ENCODE measurements at regions not wholly inside any gene's neighbourhood (a gene's known extent, or its start where the extent isn't known, plus 50 kb on each side); places are given as distances from the start of the nearest gene placed in this dataset.
"Not testable (repeated sequence)": the region's sequence is repeated elsewhere in the genome, so short reads cannot be mapped to it uniquely, and the experiment has no call there.

DNA sequence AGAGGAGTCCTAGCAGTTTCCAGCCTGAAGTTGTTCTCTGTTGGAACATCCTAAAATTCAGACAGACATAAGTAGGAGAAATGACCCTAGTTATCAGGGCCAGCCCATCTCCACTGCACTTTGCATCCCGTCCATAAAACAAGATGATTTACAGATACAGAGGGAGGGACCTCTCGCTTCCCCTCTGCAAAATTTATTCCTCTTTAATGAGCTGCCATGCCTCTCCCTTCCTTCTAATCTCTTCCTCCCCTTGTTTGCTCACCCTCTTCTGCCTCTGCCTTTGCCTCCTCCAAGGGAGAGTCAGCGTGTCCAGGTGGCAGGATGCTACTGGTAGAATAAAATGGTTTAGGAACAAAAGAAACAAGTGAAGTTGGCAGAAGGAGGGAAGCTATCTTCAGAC lies 351.3 kb downstream of the SOX9 start:
- DNase-seq (ENCODE audit: low read depth): no peak

DNA sequence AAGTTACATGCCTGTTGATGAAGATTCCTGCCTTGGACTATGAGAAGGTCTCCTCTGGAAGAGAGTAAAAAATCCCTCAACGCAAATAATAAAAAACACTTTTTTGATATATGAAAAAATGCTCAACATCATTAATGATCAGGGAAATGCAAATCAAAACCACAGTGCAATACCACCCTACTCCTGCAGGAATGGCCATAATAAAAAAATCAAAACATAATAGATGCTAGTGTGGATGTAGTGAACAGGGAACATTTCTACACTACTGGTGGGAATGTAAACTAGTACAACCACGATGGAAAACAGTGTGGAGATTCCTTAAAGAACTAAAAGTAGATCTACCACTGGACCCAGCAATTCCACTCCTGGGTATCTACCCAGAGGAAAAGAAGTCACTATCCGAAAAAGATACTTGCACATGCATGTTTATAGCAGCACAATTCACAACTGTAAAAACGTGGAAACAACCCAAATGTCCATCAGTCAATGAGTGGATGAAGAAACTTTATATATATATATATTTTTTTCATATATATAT lies 352.1 kb downstream of the SOX9 start:
- DNase-seq (ENCODE audit: low read depth): not testable (repeated sequence)

DNA sequence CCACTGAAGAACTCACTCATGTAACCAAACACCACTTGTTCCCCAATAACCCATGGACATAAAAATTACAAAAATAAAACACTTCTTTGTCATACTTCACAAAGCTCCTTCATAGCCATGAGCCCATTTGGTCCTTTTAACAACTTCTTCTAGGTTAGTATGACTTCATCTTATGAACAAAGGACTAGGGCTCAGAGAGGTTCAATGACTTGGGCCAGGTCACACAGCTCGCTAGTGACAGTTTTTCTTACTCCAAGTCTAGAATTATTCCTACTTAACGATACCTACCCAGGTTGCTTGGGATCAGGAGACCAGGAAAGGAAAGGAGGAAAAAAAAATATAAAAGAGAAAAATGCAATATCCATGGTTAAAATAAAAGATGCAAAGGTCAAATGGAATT lies 353.4 kb downstream of the SOX9 start:
- no peak for DNase-seq (ENCODE audit: low read depth)

DNA sequence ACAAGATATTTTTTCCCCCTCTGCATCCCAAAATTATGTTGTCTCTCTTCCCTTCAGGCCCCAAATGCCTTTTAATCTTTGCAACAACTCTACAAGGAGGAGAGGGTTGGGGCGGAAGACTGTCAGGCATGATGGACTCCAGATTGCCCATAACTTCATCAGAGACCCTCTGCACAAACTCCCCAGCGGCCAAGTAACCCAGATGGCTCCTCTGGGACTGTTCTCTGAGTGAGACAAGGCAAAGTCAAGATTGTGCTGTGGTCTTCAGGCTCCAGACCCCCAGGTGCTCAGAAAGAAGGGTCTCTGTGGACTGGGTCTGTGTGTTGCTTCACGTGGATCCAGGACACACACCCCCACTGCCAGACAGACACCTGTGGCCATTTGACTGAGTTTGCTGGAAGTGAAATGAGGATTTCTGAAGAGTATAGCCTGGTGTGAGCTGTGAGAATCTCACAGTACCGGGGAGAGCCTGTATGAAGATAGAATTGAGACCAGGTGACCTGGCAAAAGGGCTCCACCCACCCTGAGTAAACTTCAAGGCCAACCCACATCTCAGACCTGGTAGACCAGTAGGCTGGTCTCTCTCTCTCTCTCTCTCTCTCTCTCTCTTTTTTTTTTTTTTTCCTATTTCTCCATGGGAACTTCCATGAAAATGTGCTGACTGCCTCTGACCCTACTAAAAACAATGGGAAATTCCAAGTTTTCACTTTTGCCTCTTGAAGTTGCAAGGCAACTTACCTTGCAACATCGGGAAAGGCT lies 354.1 kb downstream of the SOX9 start:
- DNase-seq (ENCODE audit: low read depth): no peak

DNA sequence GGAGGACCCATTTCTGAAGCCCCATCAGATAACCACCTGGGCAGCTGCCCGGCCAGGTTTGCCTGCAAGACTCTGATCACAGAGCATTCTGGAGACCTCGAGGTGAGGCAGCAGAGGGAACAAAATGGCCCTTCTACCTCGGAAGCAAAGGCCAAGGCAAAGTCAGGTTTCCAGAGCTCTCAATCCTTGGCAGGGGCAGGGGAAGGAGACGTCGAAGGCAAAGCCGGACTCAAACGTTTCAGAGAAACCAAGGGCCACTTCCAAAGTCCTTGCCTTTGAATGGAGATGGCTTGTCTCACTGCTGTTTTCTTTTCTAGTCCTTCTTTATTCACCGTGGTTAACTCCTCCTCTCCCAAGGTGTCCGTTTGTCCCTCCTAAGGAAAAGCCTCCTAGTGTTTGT lies 355.3 kb downstream of the SOX9 start:
- DNase-seq (ENCODE audit: low read depth): no peak

DNA sequence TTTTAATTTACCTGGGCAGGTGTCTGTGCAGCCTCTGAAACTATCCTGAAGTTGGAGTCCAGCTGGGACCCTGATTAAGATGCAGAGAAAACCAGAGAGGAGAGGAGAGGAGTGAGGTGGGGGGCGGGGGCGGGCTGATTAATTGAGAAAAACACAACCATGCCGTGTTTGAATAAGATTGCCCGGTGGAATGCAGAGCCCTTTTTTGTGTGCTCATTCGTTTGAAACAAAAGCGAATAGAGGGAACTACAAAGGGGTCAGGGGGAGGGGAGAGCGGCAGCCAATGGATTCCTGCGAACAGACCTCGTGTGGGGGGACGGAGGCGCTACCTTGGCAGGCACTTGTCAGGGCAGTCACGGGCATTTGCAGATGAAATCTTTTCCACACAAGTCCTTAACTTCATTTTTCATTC lies 355.8 kb downstream of the SOX9 start:
- no peak for DNase-seq (ENCODE audit: low read depth)

DNA sequence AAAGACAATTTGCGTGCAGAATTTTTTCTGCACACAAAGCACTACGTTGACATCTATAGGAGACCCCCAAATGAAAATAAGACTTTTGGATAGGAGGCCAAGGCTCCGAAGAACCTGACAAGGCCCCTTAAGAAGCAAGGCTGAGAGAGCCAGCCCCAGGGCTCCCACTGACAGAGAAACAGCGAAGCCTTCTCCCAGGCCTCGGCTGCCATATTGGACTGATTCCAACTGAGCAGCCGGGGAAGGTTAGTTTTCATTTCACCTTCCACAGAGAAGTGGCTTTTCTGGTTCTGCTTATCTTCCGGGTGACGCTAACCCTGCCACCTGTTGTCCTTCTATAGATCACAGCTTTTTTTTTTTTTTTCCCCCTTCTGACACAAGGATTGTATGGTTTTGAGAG lies 356.7 kb downstream of the SOX9 start:
- no peak for DNase-seq (ENCODE audit: low read depth)

DNA sequence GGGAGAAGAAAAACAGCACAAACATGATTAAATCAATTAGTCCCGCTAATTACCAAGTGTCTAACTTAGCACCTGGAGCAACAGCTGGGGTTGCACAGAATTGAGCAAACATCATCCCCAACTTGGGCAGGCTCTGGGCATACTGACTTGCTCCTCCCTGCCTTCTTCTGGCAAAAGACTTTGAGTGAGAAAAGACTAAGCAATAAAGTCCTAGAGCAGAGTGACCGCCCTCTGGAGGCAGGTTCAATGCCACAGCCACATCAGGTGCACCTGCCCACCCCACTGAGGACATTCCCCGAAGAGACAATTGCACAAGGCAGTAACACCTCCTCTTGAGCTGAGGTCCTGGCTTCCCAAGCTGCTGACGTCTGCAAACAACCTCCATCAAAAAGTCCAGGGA lies 358.3 kb downstream of the SOX9 start:
- no peak for DNase-seq (ENCODE audit: low read depth)

DNA sequence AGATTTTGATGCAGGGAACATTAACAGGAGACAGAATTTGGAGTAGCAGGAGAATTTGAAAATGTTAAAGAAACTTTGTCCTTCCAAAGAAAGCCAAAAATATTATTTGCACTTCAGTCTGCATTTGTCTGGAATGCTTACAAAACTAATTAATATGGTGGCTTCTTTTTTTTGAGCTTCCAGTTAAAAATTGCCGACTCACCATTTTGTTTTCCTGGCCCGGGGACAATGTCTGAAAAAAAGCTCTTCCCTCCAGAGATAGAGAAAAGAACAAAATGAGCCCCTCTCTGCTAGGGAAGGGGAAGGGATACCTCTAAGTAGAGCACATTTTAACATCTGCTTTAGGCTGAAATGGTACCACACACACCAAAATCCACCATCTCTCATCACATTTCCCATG lies 360.8 kb downstream of the SOX9 start:
- no peak for DNase-seq (ENCODE audit: low read depth)

DNA sequence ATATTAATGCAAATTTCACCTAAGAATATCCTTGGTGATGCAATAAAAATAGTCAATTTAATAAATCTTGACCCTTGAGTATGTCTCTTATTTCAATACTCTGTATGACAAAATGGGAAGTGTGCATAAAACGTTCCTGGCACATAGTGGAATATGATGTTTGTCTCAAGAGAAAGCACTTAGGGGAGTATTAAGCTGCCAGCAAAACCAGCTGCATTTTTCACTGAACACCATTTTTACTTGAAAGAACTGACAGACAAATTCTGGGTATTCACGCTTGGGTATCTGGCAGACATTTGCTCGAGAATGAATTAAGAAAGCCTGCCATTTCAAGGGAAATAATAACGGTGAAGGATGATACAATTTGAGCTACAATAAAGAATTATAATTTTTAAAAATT lies 364.8 kb downstream of the SOX9 start:
- DNase-seq (ENCODE audit: low read depth): no peak

DNA sequence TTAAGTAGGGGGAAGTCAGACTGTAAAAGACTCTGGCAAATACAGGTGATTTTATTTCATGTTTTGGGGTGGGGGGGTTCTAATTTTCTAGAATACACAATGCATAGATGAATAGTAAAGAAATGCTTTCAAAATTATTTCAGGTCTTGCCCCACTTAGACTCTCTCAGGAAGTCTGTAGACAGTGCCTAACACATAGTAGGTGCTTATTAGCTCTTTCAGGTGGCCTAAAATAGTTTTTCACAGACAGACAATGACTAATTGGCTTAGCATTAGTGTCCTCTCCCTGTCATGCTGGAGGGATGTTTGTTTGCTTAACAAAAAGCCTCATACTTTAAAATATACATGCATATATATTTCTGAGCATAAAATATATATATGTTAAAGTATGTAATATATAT lies 366.0 kb downstream of the SOX9 start:
- DNase-seq (ENCODE audit: low read depth): no peak

DNA sequence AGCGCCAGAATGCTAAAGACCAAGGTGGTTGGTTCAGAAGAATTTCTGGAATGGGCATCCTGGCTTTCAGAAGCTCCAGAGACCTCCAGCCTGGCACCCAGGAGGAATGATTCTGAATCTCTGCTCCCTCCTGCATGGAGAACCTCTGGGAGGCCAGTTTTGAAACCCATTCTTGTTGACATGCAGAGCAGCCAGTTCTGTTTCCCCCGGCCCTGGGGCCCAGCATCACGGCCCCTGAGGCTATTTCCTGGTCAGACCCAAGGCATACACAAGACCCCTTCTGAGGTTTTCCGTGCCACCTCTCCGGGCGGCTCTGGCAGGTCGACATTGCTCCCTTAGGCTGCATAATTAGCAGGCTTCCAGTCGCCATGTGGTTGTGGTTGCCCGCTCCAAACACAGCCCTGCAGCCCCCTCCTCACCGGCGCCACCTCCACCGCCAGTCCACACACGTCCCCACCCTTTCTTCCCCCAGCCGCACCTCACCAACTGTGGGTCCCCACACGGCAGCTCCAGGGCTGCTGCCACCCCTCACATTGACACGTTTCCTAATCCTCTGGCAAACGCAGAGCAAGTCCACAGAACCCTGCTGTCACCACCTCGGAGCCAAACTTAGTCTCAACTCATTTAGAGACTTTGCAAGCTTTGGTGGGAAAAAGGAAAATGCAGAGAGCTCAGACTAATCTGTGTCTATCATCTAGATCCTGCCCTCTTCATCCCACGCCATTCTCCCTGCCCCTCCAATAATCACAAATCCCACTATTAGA lies 367.1 kb downstream of the SOX9 start:
- DNase-seq (ENCODE audit: low read depth): no peak

DNA sequence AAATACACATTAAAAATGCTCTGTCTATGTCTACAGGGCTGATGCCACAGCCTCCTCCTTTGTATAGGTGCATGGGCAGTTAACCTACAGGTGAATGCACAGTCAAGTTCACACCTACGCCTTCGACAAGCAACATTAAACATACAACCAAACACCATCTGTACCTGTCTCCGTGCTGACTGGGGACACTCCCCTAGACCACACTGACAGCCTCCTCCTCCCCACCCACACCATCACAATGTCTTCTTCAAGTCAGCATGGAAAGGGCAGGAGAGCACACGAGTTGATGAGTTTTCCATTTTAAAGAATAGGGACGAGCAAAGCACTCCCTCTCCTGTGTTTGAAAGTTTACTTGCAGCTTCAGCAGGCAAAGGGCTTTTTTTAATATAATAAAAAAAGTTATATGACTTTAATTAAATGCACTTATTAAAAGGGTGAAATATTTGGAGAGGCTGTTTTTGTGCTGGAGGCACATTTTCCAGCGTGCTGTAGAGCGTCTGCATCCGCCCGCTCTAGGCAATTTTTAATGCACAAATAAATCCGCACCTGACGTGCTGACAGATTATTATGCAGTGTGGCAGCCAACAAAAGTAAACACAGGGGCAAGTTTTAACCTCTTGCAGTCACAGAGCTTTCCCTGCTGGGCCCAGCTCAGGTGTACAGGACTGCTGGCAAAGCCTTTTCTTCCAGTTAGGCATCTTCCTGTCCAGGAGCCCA lies 367.9 kb downstream of the SOX9 start:
- DNase-seq (ENCODE audit: low read depth): no peak

DNA sequence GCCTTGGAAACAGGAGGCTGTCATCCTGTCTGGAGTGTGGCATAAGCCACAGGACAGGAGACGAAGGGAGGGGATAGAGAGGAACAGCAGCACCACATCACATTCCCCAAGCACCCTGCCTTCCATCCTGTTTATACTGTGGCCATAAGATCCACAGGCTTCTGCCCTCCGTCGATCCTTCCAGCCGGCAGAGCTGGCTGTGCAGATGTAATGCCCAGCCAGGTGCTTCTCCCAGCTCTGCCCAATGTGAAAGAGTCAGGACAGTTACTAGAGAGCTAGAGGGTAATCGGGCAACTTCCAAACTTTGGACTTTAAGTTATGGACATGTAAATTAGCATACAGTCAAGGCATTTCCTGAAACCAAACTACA lies 368.4 kb downstream of the SOX9 start:
- DNase-seq (ENCODE audit: low read depth): no peak

DNA sequence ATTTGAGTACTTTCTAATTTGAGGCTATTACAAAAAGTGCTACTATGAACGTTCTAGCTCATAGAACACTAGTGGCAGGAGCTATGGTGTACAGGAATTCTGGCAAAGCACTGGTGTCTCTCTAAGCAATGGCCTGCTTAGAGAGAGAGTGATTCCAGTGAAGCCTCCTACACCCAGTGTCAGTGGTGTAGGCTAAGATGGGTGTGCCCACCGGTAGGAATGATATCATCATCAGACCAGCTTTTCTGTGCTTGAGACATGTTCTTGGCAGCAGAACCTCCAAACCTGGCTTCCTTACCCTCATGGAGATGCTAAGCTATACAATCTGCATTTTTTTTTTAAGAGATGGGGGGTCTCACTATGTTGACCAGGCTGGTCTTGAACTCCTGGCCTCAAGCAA lies 370.3 kb downstream of the SOX9 start:
- no peak for DNase-seq (ENCODE audit: low read depth)

DNA sequence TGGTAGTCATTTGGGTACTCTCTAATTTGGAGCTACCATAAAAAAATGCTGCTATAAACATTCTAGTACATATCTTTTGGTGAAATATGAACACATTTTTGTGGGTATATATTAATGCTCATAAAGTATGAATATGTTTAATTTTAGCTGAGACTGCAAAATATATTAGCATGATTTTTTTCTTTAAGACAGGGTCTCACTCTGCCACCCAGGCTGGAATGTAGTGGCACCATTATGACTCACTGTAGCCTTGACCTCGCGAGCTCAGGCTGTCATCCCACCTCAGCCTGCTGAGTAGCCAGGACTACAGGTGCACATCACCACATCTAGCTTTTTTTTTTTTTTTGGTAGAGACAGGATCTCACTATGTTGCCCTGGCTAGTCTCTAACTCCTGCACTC lies 371.7 kb downstream of the SOX9 start:
- no peak for DNase-seq (ENCODE audit: low read depth)

DNA sequence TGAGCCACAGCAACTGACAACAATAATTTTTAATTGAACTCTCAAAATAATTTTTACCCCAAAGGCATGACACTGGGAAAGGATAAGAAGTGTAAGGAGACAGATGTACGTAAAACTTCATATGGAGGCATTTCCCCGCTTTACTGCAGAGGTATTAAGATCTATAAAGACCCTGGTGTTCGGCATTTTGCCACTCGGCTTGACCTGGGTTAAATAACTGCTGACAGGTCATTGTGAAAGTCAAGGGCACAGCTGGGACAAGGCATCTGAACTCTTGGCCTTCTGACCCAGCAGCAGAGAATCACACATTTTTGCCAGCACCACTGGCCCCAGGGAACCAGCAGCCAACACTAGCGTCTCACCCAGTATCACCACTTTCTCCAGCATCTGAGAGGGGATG lies 372.1 kb downstream of the SOX9 start:
- DNase-seq (ENCODE audit: low read depth): no peak

DNA sequence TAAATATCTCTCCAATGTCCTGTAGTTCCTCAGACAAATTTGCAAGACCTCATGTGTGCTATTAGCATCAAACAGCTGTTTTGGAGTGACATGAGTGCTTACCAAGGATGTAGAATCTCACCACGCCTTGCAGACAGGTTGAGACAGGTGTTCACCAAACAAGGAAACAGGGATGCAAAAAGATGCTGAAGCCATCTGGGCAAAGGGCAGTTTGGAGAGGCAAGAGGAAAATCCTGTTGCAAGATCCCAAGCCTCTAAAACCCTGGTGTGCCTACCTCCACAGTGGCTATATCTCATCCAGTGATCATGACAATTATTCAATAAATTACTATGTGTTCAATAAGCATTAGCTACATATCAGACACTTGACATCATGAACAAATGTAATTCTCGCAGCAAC lies 373.7 kb downstream of the SOX9 start:
- no peak for DNase-seq (ENCODE audit: low read depth)

DNA sequence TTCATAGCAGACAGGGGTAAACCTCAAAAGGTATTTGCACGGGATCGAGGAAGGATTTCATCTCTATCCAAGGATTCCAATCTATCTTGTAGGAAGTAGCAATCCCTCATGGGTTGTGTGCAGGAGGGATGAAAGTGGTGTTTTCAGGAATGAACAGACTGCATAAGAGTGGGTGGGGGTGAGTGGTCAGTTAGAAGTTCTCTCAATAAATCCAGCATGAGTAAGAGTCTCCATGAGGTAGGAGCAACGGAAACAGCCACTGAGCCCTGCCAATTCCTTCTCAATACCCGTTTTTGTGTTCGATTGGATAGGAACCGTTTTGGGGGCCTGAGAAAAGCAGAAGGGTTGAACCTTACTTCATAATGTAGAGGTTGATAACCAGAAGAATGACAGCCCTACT lies 375.6 kb downstream of the SOX9 start:
- DNase-seq (ENCODE audit: low read depth): no peak

DNA sequence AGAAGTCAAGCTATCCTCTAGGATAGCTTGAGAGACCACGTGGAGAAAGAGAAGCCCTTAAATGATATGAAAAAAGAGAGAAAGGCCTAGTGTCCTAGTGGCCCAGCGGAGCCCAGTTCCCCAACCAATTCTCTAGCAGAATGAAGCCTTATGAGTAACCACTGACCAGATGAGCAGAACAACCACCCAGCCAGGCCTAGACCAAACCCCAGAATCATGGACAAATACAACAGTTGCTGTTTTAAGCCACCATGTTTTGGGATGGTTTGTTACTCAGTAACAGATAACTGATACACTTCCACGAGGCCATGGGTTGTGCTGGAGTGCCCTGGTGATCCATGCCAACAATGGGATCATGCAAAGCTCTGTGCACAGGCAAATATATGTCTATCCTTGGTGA lies 377.1 kb downstream of the SOX9 start:
- DNase-seq (ENCODE audit: low read depth): no peak

DNA sequence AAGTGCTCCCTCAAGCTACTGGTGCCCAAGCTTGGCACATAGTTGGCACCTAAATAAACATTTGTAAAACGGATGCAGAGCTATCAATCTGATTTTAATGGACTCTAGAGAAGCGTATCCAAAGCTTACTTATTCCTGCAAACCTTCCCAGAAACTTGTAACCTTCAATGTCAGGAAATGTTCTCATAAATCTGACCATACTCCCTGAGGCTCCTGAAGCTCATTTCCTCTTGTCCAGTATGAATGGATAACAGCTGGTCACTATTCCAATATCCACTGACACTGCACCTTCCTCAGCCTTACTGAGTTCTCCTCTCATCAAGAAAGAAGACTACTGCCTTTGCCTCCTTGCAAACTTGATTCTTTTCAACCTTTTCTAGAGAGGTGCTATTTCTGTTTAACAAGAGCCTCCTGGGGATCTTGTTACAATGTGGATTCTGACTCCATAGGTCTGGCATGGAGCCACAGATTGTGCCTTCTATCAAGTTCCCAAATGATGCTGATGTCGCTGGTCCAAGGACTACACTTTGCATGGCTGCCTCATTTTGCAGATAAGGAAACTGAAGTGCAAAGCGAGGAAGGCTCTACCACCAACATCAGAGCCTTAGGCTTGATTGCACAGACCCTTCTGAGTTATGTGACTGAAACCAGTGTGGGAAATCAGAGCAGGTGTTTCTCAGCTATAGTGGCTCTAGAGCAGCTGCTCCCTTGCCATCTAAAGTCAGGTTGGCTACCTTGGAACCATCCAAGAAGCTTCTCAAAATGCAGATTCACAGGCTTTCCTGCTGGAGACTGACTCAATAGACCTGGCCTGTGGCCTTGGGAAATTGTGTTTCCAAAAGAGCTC lies 377.8 kb downstream of the SOX9 start:
- DNase-seq (ENCODE audit: low read depth): no peak

Data from stimulated activated CD8-positive, alpha-beta memory T cell treated with anti-CD3 and anti-CD28 coated beads, Interleukin-12 subunit alpha, Interleukin-12 subunit beta, amount 100 ng/mL, for 4 hours (primary cell).